Adrenal gland (tissue), 9 donors: ENCODE measurements at regions not wholly inside any gene's neighbourhood (a gene's known extent, or its start where the extent isn't known, plus 50 kb on each side); places are given as distances from the start of the nearest gene placed in this dataset.

Source experiments
- DNase-seq, 7 donors: peaks; one replicate each; pipeline ENCODE4 v3.0.0-alpha.2; 2019 to 2020
- H3K27ac ChIP-seq, 5 donors: fragments of 200-600 bp; sonication (generic) in 4 of 5; 1 replicate in 3 of 5; 2 replicates in 2 of 5; pipeline versions ENCODE4 v1.5.1 to v1.8.0; 2016 to 2020; ENCODE audit warnings: mild to moderate bottlenecking in 1 of 5
- H3K27me3 ChIP-seq: fragments of 200-600 bp; 2 replicates; pipeline ENCODE4 v1.8.0; 2021
- H3K36me3 ChIP-seq, 2 donors: fragments of 200-600 bp; replicated peaks in 1 of 2; 1 replicate in 1 of 2; 2 replicates in 1 of 2; pipeline versions ENCODE4 v1.5.1 to v1.8.0; 2018 to 2022
- H3K4me1 ChIP-seq, 2 donors: fragments of 200-600 bp; replicated peaks in 1 of 2; 1 replicate in 1 of 2; 2 replicates in 1 of 2; pipeline versions ENCODE4 v1.5.1 to v1.8.0; 2018 to 2021
- H3K4me3 ChIP-seq, 4 donors: fragments of 200-600 bp; sonication (generic) in 3 of 4; one replicate each; pipeline ENCODE4 v1.5.1; 2016 to 2018
- H3K9me3 ChIP-seq, 3 donors: fragments of 200-600 bp; sonication (generic) in 1 of 3; replicated peaks in 1 of 3; 1 replicate in 2 of 3; 2 replicates in 1 of 3; pipeline versions ENCODE4 v1.5.1 to v1.8.0; 2016 to 2021
- CTCF ChIP-seq, 6 experiments: fragments of 450-650 bp in 4 of 6; fragments of 200-600 bp in 2 of 6; sonication (generic) in 1 of 6; IDR thresholded peaks; 1 replicate in 5 of 6; 2 replicates in 1 of 6; pipeline versions ENCODE4 v1.5.1 to v1.8.0; 2016 to 2021; ENCODE audit warnings: antibody characterized with exemption in 6 of 6, mild to moderate bottlenecking in 2 of 6, moderate library complexity in 1 of 6
- POLR2A ChIP-seq, 2 donors: fragments of 450-650 bp; IDR thresholded peaks; one replicate each; pipeline ENCODE4 v1.6.1; 2017; ENCODE audit warnings: antibody characterized with exemption in 2 of 2, mild to moderate bottlenecking in 2 of 2, moderate library complexity in 1 of 2
- WGBS, 4 donors: extraction: QIAGEN DNeasy Blood & Tissue Kit in 2 of 4; methylation state at CpG; one replicate each; pipeline versions ENCODE4 v1.1.5 to v1.1.7; 2013 to 2017; 5-methylcytosine and 5-hydroxymethylcytosine counted together
- intact Hi-C, 2 donors: fragments of 100-400 bp; cut with DNase I; formaldehyde crosslinking; loops; one replicate each; pipeline versions ENCODE4 v1.14.1 to v1.15.0; 2022 to 2023
- donor health status: healthy with polysubstance abuse.
- donor health status: Bipolar disorder and iron deficiency.
- donor health status: DM: yes; HTN: yes; CAD: no.
- donor health status: DM: no; HTN: no; CAD: no.
- donor health status: DM: no; HTN: no; CAD: no.

GRCh38 chr11:91326751-91327150, 897.9 kb upstream of the FAT3 start:
- intact Hi-C loops: no loop called here
- H3K27me3 ChIP-seq: no peaks in the 10 kb centered on the region
- 69 to 85% (median 76%) methylated on average over 2 of the region's 2 CpGs for WGBS, 4 donors
- DNase-seq: no peak
- no peaks in the 10 kb centered on the region for H3K4me1 ChIP-seq
- no peaks in the 10 kb centered on the region for H3K9me3 ChIP-seq
- no peak for TF ChIP-seq CTCF (IDR thresholded peaks at IDR 0.05)
- no peak for TF ChIP-seq POLR2A (IDR thresholded peaks at IDR 0.05)
- H3K27ac ChIP-seq: no peak overlapping the region
- H3K36me3 ChIP-seq: no peaks in the 10 kb centered on the region
- no peak overlapping the region for H3K4me3 ChIP-seq

DNA sequence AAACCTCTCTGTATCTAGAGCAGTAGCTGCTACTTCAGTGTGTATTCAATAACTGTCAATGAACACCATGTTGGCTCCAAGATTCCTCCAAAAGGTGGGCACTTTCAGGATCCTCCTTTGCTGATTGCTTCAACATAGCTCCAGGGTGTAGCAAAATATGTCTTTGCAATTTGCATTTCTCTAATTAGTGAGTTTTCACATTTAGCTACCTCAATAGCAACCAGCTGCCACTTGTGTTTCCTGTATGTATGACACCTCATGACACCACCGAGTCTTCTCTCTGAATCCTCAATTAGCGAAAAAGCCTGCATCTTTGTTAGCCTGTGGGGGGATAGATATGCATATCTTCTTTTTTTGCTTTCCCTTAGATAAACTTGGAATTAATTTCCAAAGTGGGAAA, 898.3 kb upstream of the FAT3 start:
- no peak for DNase-seq
- no peak overlapping the region for H3K4me3 ChIP-seq
- no peaks in the 10 kb centered on the region for H3K36me3 ChIP-seq
- no peaks in the 10 kb centered on the region for H3K27me3 ChIP-seq
- H3K4me1 ChIP-seq: no peaks in the 10 kb centered on the region
- H3K27ac ChIP-seq: no peak overlapping the region
- no peak for TF ChIP-seq CTCF (IDR thresholded peaks at IDR 0.05)
- intact Hi-C loops: no loop called here
- H3K9me3 ChIP-seq: no peaks in the 10 kb centered on the region
- WGBS, 4 donors: 76 to 84% (median 82%) methylated on average over 2 of the region's 2 CpGs

GRCh38 chr11:91314521-91314920, 910.1 kb upstream of the FAT3 start:
- H3K36me3 ChIP-seq: no peaks in the 10 kb centered on the region
- H3K9me3 ChIP-seq: no peaks in the 10 kb centered on the region
- no peak for TF ChIP-seq POLR2A (IDR thresholded peaks at IDR 0.05)
- no peak for TF ChIP-seq CTCF (IDR thresholded peaks at IDR 0.05)
- no peaks in the 10 kb centered on the region for H3K27me3 ChIP-seq
- DNase-seq: no peak
- no peak overlapping the region for H3K27ac ChIP-seq
- intact Hi-C loops: no loop called here
- 79 to 87% (median 84%) methylated on average over 2 of the region's 2 CpGs for WGBS, 4 donors
- H3K4me3 ChIP-seq: no peak overlapping the region
- no peaks in the 10 kb centered on the region for H3K4me1 ChIP-seq

DNA sequence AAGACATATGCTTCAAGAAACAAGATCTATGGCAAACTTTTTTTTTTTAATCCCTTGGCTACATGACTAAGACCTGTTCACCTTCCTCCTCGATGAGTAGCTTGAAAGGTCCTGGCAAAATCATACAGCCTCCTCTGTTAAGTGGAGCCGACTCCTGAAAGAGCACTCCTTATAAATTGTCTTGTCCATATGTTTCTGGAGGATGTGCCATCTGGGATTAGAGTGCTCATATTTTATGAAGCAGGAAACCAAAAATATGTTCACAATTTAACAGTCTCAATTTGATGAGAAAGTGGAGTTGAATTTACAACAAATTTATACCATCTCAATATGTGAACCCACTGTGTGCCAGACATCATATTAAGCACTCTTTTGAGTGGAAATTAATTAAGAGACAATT, 912.1 kb upstream of the FAT3 start:
- Histone ChIP-seq H3K9me3 (no peaks in the 10 kb centered on the region), H3K4me1 (no peaks in the 10 kb centered on the region), H3K36me3 (no peaks in the 10 kb centered on the region), H3K27ac (no peak overlapping the region), H3K27me3 (no peaks in the 10 kb centered on the region), H3K4me3 (no peak overlapping the region)
- DNase-seq: no peak
- no peak for TF ChIP-seq POLR2A (IDR thresholded peaks at IDR 0.05)
- no peak for TF ChIP-seq CTCF (IDR thresholded peaks at IDR 0.05)
- intact Hi-C loops: no loop called here
- 65 to 74% (median 71%) methylated on average over 2 of the region's 2 CpGs for WGBS, 4 donors
